ENCODE measurements at regions not wholly inside any gene's neighbourhood (a gene's known extent, or its start where the extent isn't known, plus 50 kb on each side); places are given as distances from the start of the nearest gene placed in this dataset.

DNA sequence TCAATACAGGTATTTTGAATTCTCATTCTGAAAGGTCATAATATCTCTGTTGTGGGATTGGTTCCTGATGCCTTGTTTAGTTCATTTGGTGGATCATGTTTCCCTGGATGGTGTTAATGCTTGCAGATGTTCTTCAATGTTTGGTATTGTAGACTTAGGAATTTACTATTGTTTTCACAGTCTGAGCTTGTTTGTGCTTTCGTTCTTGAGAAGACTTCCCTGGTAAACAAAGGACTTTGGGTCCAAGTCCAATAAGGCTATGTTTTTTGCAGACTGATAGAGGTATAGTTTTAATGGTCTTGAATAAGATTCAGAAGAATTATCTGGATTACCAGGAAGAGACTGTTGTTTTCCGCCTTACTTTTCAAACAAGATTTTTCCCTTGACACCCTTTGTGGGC lies 1646.3 kb downstream of the AMY1C start:
- intact Hi-C loops (cut with DNase I) = no loop called here
- Histone ChIP-seq H3K36me3 (no peaks in the 10 kb centered on the region), H3K27ac (no peak overlapping the region), H3K9me3 (no peaks in the 10 kb centered on the region), H3K4me1 (replicated peaks) (no peaks in the 10 kb centered on the region), H3K27me3 (replicated peaks; ENCODE audit: insufficient read depth) (no peaks in the 10 kb centered on the region), H3K4me3 (no peak overlapping the region)
- 50% methylated on average over 2 of the region's 2 CpGs for WGBS
- TF ChIP-seq, protein P1, sequence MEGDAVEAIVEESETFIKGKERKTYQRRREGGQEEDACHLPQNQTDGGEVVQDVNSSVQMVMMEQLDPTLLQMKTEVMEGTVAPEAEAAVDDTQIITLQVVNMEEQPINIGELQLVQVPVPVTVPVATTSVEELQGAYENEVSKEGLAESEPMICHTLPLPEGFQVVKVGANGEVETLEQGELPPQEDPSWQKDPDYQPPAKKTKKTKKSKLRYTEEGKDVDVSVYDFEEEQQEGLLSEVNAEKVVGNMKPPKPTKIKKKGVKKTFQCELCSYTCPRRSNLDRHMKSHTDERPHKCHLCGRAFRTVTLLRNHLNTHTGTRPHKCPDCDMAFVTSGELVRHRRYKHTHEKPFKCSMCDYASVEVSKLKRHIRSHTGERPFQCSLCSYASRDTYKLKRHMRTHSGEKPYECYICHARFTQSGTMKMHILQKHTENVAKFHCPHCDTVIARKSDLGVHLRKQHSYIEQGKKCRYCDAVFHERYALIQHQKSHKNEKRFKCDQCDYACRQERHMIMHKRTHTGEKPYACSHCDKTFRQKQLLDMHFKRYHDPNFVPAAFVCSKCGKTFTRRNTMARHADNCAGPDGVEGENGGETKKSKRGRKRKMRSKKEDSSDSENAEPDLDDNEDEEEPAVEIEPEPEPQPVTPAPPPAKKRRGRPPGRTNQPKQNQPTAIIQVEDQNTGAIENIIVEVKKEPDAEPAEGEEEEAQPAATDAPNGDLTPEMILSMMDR (IDR thresholded peaks at IDR 0.05) = no peak
- TF ChIP-seq POLR2AphosphoS5 (IDR thresholded peaks at IDR 0.05) = peak; percentile 8
- no peak for DNase-seq (ENCODE audit: low spot score)

- no peak overlapping the region for H3K27ac ChIP-seq
- no peak for DNase-seq (ENCODE audit: low spot score)
- no peak overlapping the region for H3K4me3 ChIP-seq
- intact Hi-C loops (cut with DNase I) = no loop called here
- H3K4me1 ChIP-seq (replicated peaks) = no peaks in the 10 kb centered on the region
- H3K9me3 ChIP-seq = no peaks in the 10 kb centered on the region
- H3K36me3 ChIP-seq = no peaks in the 10 kb centered on the region
- TF ChIP-seq POLR2AphosphoS5 (IDR thresholded peaks at IDR 0.05) (no peak), POLR2A (IDR thresholded peaks at IDR 0.05) (no peak)
- TF ChIP-seq, protein P1 (IDR thresholded peaks at IDR 0.05) = no peak
- H3K27me3 ChIP-seq (replicated peaks; ENCODE audit: insufficient read depth) = no peaks in the 10 kb centered on the region
Observed at GRCh38 chr1:105398909-105399308, 1649.2 kb downstream of the AMY1C start.

DNA sequence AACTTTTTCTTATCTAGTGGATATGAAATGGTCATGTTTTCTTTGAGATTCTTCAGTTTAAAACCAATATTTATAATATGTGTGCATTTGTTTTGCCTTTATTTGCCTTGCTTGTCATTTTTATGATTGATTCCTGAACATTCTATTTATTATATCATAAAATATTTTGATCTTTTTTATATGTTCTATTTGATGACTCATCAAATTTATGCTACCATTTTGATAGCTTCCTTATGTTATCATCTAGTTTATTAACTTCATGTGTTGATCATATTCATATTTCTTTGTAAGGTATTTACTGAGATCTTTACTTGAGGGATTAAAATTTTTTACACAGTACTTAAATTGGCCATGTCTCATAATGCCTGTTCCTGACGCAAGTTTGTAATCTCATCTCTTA lies 1650.0 kb downstream of the AMY1C start:
- Histone ChIP-seq H3K4me3 (no peak overlapping the region), H3K27me3 (replicated peaks; ENCODE audit: insufficient read depth) (no peaks in the 10 kb centered on the region), H3K9me3 (no peaks in the 10 kb centered on the region), H3K27ac (no peak overlapping the region), H3K4me1 (replicated peaks) (no peaks in the 10 kb centered on the region), H3K36me3 (no peaks in the 10 kb centered on the region)
- intact Hi-C loops (cut with DNase I) = no loop called here
- no peak for DNase-seq (ENCODE audit: low spot score)
- WGBS = 38% methylated on average over 1 of the region's 1 CpG
- no peak for TF ChIP-seq POLR2A (IDR thresholded peaks at IDR 0.05)
- TF ChIP-seq POLR2AphosphoS5 (IDR thresholded peaks at IDR 0.05) = no peak
- TF ChIP-seq, protein P1 (IDR thresholded peaks at IDR 0.05) = no peak

- intact Hi-C loops (cut with DNase I) = no loop called here
- Histone ChIP-seq H3K36me3 (no peaks in the 10 kb centered on the region), H3K4me3 (no peak overlapping the region), H3K27ac (no peak overlapping the region), H3K4me1 (replicated peaks) (no peaks in the 10 kb centered on the region), H3K9me3 (no peaks in the 10 kb centered on the region), H3K27me3 (replicated peaks; ENCODE audit: insufficient read depth) (no peaks in the 10 kb centered on the region)
- TF ChIP-seq POLR2AphosphoS5 (IDR thresholded peaks at IDR 0.05) (no peak), POLR2A (IDR thresholded peaks at IDR 0.05) (no peak)
- TF ChIP-seq, protein P1 (IDR thresholded peaks at IDR 0.05) = no peak
- 82% methylated on average over 3 of the region's 3 CpGs for WGBS
- DNase-seq (ENCODE audit: low spot score) = no peak
Observed at GRCh38 chr1:105416261-105416660, 1640.2 kb upstream of the PRMT6 start.

GRCh38 chr1:105419030-105419429 lies 1637.4 kb upstream of the PRMT6 start:
- intact Hi-C loops (cut with DNase I) = no loop called here
- Histone ChIP-seq H3K9me3 (no peaks in the 10 kb centered on the region), H3K4me1 (replicated peaks) (no peaks in the 10 kb centered on the region), H3K4me3 (no peak overlapping the region), H3K36me3 (no peaks in the 10 kb centered on the region), H3K27me3 (replicated peaks; ENCODE audit: insufficient read depth) (no peaks in the 10 kb centered on the region), H3K27ac (no peak overlapping the region)
- TF ChIP-seq, protein P1 (IDR thresholded peaks at IDR 0.05) = no peak
- TF ChIP-seq POLR2AphosphoS5 (IDR thresholded peaks at IDR 0.05) (no peak), POLR2A (IDR thresholded peaks at IDR 0.05) (no peak)
- WGBS = 77% methylated on average over 1 of the region's 1 CpG
- no peak for DNase-seq (ENCODE audit: low spot score)
